Amygdala (tissue), 56 donors: ENCODE measurements at regions not wholly inside any gene's neighbourhood (a gene's known extent, or its start where the extent isn't known, plus 50 kb on each side); places are given as distances from the start of the nearest gene placed in this dataset.
"Not testable (repeated sequence)": the region's sequence is repeated elsewhere in the genome, so short reads cannot be mapped to it uniquely, and the experiment has no call there.

ENCODE experiments used
- DNase-seq, 56 donors: peaks; one replicate each; lab custom pipeline; 2025; lab: John Stamatoyannopoulos, UW

GRCh38 chr7:32659853-32660252 is 164.6 kb downstream of the AVL9 start:
- DNase-seq, result no peak

DNA sequence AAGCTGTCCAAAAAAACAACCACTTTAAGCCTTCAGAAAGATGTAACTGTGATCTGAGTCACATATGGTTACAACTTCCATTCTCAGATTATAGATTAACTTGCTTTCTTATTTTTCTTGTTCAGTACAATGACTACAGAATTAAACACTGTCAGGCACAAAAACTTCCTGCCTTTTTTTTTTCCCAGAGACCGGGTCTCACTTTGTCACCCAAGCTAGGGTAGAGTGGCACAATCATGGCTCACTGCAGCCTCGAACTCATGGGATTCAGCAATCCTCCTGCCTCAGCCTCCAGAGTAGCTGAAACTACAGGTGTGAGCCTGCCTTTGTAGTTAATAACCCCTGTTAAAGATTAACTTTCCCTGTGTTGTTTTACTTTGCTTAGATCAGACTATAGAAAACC is 163.2 kb downstream of the AVL9 start:
- DNase-seq, result no peak

DNA sequence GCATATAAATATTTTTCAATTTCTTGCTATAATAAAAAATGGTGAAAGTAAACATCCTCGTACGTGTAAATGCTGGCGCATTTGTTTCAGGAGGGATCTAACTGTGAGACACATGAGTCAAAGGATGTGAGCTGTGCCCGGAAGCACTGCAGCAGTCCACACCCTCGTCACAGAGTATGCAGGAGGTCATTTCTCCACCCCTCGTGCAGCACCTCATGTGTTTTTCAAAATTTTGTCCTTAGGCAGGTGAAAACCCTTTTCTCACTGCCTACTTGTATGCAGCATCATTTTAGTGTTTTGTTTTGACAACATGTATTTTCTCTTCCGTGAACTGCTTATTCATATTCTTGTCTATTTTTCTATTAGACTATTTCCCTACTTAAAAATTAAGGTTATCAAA is 162.7 kb downstream of the AVL9 start:
- DNase-seq, result no peak

GRCh38 chr7:32654549-32654948 is 159.3 kb downstream of the AVL9 start:
- not testable (repeated sequence) for DNase-seq

GRCh38 chr7:32650356-32650755 is 155.1 kb downstream of the AVL9 start:
- DNase-seq, result not testable (repeated sequence)

- no peak for DNase-seq
Observed at GRCh38 chr7:32648408-32649156, 153.3 kb downstream of the AVL9 start.

DNA sequence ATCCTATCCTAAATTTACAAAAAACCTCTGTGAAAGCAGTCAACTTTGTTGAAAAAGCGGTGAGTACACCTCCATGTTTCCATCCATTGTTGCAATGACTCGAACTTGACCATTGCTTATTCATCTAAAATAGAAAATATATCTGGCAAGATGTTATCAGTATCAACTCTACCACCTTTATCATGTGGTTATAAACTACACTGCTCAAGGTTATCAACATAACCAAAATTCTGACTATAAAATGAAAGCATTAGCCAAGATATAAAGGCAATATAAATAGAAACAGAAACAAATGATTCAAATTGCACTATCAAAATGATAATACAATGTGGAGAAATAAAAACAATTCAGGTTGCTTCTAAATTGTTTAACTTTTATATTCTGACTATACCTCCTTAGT is 150.0 kb downstream of the AVL9 start:
- DNase-seq, result not testable (repeated sequence)

DNA sequence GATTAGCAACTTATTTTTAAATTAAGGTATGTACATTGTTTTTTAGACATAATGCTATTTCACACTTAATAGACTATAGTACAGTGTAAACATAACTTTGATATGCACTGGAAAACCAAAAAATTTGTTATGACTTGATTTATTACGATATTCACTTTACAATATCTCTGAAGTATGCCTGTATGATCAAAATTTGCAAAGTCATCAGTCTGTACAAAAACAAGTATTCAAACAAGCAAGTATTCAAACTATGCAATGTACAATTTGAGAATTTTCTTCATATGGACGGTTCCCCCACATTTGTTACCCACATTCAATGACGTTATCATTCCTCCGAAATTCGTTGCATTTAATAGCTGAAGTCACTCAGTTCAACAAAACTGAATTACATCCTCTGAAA is 147.9 kb downstream of the AVL9 start:
- no peak for DNase-seq

DNA sequence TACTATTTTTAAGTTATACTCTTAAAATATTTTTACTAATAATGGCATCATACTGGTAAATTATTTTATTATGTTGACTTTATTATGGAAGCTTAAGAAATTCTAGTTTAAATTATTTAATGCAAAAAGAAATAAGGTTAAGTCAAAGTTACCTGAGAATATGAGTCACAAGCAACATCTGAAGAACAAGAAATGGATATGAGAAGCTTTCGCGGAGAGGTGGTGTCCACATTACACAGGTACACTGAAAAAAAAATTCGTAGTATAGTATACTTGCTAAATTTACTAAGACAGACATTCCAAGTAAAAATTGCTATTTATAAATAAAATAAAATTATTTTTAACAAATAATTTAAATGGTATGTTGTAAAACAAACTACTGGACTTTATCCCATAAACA is 143.8 kb downstream of the AVL9 start:
- DNase-seq, result no peak

DNA sequence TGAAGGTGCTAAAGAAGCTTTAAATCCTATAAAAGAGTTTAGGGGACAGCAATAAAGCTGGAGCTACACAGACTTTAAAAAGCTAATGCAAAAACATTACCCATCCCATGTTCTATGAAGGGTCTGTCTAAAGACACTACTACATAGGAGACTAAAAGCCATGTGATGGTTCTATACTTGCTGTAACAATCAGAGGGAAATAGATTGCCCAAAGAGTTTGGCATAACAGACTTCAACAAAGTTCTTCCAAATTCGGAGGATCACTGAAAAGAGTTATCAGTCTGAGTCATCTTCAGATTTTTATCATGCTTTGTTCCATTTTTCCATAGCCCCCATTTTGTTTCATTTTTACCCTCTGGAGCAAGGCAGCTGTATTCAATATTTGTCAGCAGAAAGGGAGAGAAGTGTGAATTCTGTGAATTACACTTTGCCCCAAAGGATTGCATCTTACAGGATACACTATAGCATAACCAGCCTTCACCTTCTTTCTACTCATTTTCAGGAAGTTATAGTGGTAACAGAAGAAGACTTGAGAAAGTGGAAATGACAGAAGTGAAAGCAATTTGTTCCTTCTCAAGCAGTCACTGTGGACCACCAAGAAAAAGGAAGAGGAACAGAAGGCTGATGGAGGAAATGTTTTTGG is 143.3 kb downstream of the AVL9 start:
- DNase-seq, result not testable (repeated sequence)
